B cell (primary cell): ENCODE measurements at regions not wholly inside any gene's neighbourhood (a gene's known extent, or its start where the extent isn't known, plus 50 kb on each side); places are given as distances from the start of the nearest gene placed in this dataset.

Source experiments
- ATAC-seq: fragments of 200-7000 bp; cut with Tn5 transposase; one replicate; pipeline ENCODE4 v1.10.0; 2021; ENCODE audit warnings: low read depth, mild to moderate bottlenecking, moderate number of reproducible peaks, moderate library complexity
- CTCF ChIA-PET: fragments of 350-600 bp; sonication (Branson Sonifier 250); formaldehyde crosslinking; loops from one replicate; lab custom pipeline; 2021; ENCODE audit warnings: antibody characterized with exemption, inconsistent platforms; lab: Charles Lee
- POLR2A ChIA-PET: fragments of 350-600 bp; sonication (Branson Sonifier 250); formaldehyde crosslinking; loops from one replicate; lab custom pipeline; 2021; ENCODE audit warnings: antibody characterized with exemption; lab: Charles Lee
- DNase-seq: peaks from one replicate; pipeline ENCODE4 v3.0.0; 2013
- H2AFZ ChIP-seq: 2 replicates; pipeline ENCODE4 v1.6.1; 2012; ENCODE audit warnings: mild to moderate bottlenecking, low read depth, low read length; ENCODE audit not compliant: insufficient read depth, poor library complexity, severe bottlenecking
- H3K27ac ChIP-seq, 2 donors: 1 replicate in 1 of 2; 2 replicates in 1 of 2; pipeline ENCODE4 v1.5.1; 2012 to 2013; ENCODE audit warnings: low read length in 2 of 2, mild to moderate bottlenecking in 2 of 2, moderate library complexity in 1 of 2
- H3K27me3 ChIP-seq, 4 experiments: fragments of 200-600 bp in 1 of 4; sonication (generic) in 1 of 4; replicated peaks in 1 of 4; 1 replicate in 2 of 4; 2 replicates in 2 of 4; pipeline versions ENCODE4 v1.6.1 to v1.7.0; 2013 to 2016; ENCODE audit warnings: low read length in 3 of 4, mild to moderate bottlenecking in 2 of 4, mixed read lengths in 1 of 4, moderate library complexity in 1 of 4; ENCODE audit not compliant: insufficient read depth in 4 of 4, control insufficient read depth in 3 of 4; ENCODE audit errors: control extremely low read depth in 1 of 4
- H3K36me3 ChIP-seq, 2 experiments: replicated peaks in 1 of 2; 1 replicate in 1 of 2; 2 replicates in 1 of 2; pipeline versions ENCODE4 v1.6.1 to v1.7.1; 2013; ENCODE audit warnings: low read length in 1 of 2; ENCODE audit not compliant: insufficient read depth in 2 of 2, control insufficient read depth in 1 of 2; ENCODE audit errors: control extremely low read depth in 1 of 2, extremely low read depth in 1 of 2
- H3K4me1 ChIP-seq, 2 donors: fragments of 200-600 bp in 1 of 2; sonication (generic) in 1 of 2; 1 replicate in 1 of 2; 2 replicates in 1 of 2; pipeline versions ENCODE4 v1.5.1 to v1.6.1; 2013 to 2017; ENCODE audit warnings: low read length in 2 of 2; ENCODE audit not compliant: control insufficient read depth in 2 of 2, insufficient read depth in 2 of 2
- H3K4me2 ChIP-seq: replicated peaks from 2 replicates; pipeline ENCODE3; 2012; ENCODE audit warnings: mild to moderate bottlenecking, low read depth, low read length; ENCODE audit not compliant: poor library complexity, severe bottlenecking
- H3K4me3 ChIP-seq, 5 experiments: fragments of 200-600 bp in 1 of 5; sonication (generic) in 1 of 5; 1 replicate in 3 of 5; 2 replicates in 2 of 5; pipeline versions ENCODE4 v1.5.1 to v1.7.0; 2011 to 2016; ENCODE audit warnings: low read length in 4 of 5, mild to moderate bottlenecking in 4 of 5, low read depth in 2 of 5, control low read depth in 1 of 5, moderate library complexity in 1 of 5; ENCODE audit not compliant: insufficient read depth in 1 of 5; ENCODE audit errors: control extremely low read depth in 1 of 5, extremely low read depth in 1 of 5
- H3K79me2 ChIP-seq: fragments of 200-600 bp; sonication (generic); one replicate; pipeline ENCODE4 v1.6.0; 2016; ENCODE audit warnings: low read length; ENCODE audit not compliant: control insufficient read depth, insufficient read depth
- H3K9ac ChIP-seq: fragments of 200-600 bp; sonication (generic); 2 replicates; pipeline ENCODE4 v1.6.1; 2017; ENCODE audit warnings: mild to moderate bottlenecking, low read length, moderate library complexity
- H3K9me3 ChIP-seq, 3 donors: one replicate each; pipeline versions ENCODE4 v1.6.1 to v1.7.1; 2013; ENCODE audit warnings: low read length in 2 of 3; ENCODE audit not compliant: control insufficient read depth in 2 of 3, insufficient read depth in 1 of 3; ENCODE audit errors: control extremely low read depth in 1 of 3
- H4K20me1 ChIP-seq: 2 replicates; pipeline ENCODE4 v1.6.0; 2012; ENCODE audit warnings: mild to moderate bottlenecking, low read length; ENCODE audit not compliant: insufficient read depth, control insufficient read depth, poor library complexity, severe bottlenecking
- H3K27ac Mint-ChIP-seq: one replicate; pipeline ENCODE4 v1.8.0; 2021; ENCODE audit warnings: mixed read lengths
- H3K27me3 Mint-ChIP-seq: one replicate; pipeline ENCODE4 v1.8.0; 2021; ENCODE audit warnings: mixed read lengths
- H3K4me1 Mint-ChIP-seq: one replicate; pipeline ENCODE4 v1.8.0; 2021; ENCODE audit warnings: mixed read lengths
- H3K4me3 Mint-ChIP-seq: one replicate; pipeline ENCODE4 v1.8.0; 2021; ENCODE audit warnings: mixed read lengths
- H3K9me3 Mint-ChIP-seq: one replicate; pipeline ENCODE4 v1.8.0; 2022; ENCODE audit warnings: mixed read lengths; ENCODE audit not compliant: insufficient read depth
- CTCF ChIP-seq: fragments of 200-600 bp; IDR thresholded peaks from one replicate; pipeline ENCODE4 v1.8.0; 2022; ENCODE audit warnings: antibody characterized with exemption, mild to moderate bottlenecking
- EZH2 ChIP-seq: IDR thresholded peaks from 2 replicates; pipeline ENCODE4 v1.6.1; 2012; ENCODE audit warnings: borderline replicate concordance, low read depth, mild to moderate bottlenecking, moderate library complexity, low read length; ENCODE audit not compliant: insufficient read depth, poor library complexity, severe bottlenecking
- WGBS: methylation state at CpG from one replicate; pipeline ENCODE4 v1.1.5; 2013; ENCODE audit warnings: missing lambda C conversion rate; ENCODE audit not compliant: insufficient coverage; 5-methylcytosine and 5-hydroxymethylcytosine counted together
- intact Hi-C: fragments of 100-400 bp; cut with micrococcal nuclease; formaldehyde crosslinking; loops from one replicate; pipeline ENCODE4 v1.10.0; 2022

- Mint-ChIP-seq H3K27ac (no peak overlapping the region), H3K9me3 (no peaks in the 10 kb centered on the region), H3K27me3 (no peaks in the 10 kb centered on the region), H3K4me1 (no peaks in the 10 kb centered on the region), H3K4me3 (no peak overlapping the region)
- Histone ChIP-seq H3K36me3 (no peaks in the 10 kb centered on the region), H3K4me1 (no peaks in the 10 kb centered on the region), H3K9me3 (no peaks in the 10 kb centered on the region), H3K27ac (no peak overlapping the region), H3K79me2 (no peaks in the 10 kb centered on the region), H3K9ac (no peak overlapping the region), H2AFZ (no peak overlapping the region), H3K27me3 (no peaks in the 10 kb centered on the region), H3K4me2 (no peak overlapping the region), H4K20me1 (no peaks in the 10 kb centered on the region), H3K4me3 (no peak overlapping the region)
- TF ChIP-seq EZH2, result no peak
- no peak for TF ChIP-seq CTCF
- DNase-seq, result no peak
- POLR2A ChIA-PET, result no interaction called here
- 100% methylated on average over 1 of the region's 3 CpGs for WGBS
- intact Hi-C loops, result no loop called here
- CTCF ChIA-PET, result interaction anchor here (0.6 kb wide), 1 partner anchor 199 kb away, joined by 3 read pairs; no protein-coding TSS in a partner anchor
- ATAC-seq, result no peak
These were observed 388.3 kb downstream of the TMEM38B start for GRCh38 chr9:106082621-106083020.

- no peaks in the 10 kb centered on the region for H3K27me3 Mint-ChIP-seq
- TF ChIP-seq EZH2 (no peak), CTCF (no peak)
- Histone ChIP-seq H4K20me1 (no peaks in the 10 kb centered on the region), H3K4me1 (no peaks in the 10 kb centered on the region), H3K4me2 (no peak overlapping the region), H3K4me3 (no peak overlapping the region), H3K79me2 (no peaks in the 10 kb centered on the region), H3K27me3 (no peaks in the 10 kb centered on the region), H3K36me3 (no peaks in the 10 kb centered on the region), H3K27ac (no peak overlapping the region), H3K9ac (no peak overlapping the region), H3K9me3 (peaks cover 0 to 2% (median 0%) of the 10 kb centered on the region in 3 donors), H2AFZ (no peak overlapping the region)
- no peaks in the 10 kb centered on the region for H3K4me1 Mint-ChIP-seq
- H3K27ac Mint-ChIP-seq, result no peak overlapping the region
- DNase-seq (no peak), ATAC-seq (no peak)
- H3K4me3 Mint-ChIP-seq, result no peak overlapping the region
- H3K9me3 Mint-ChIP-seq, result no peaks in the 10 kb centered on the region
- ChIA-PET CTCF (no interaction called here), POLR2A (no interaction called here)
- WGBS, result 71% methylated on average over 1 of the region's 1 CpG
- intact Hi-C loops, result no loop called here
These were observed 390.4 kb downstream of the TMEM38B start for GRCh38 chr9:106084702-106085101.
